ENCODE measurements at regions not wholly inside any gene's neighbourhood (a gene's known extent, or its start where the extent isn't known, plus 50 kb on each side); places are given as distances from the start of the nearest gene placed in this dataset.

GRCh38 chr16:64130140-64130539 is 991.7 kb downstream of the CDH11 start:
- no peaks in the 10 kb centered on the region for H3K4me1 ChIP-seq (ENCODE audit: low read depth)
- H3K27ac ChIP-seq, result no peak overlapping the region
- H3K9me3 ChIP-seq (ENCODE audit: low read depth), result no peaks in the 10 kb centered on the region
- no peak for DNase-seq (ENCODE audit: low read depth in 1 of 2, low spot score in 1 of 2)
- H3K36me3 ChIP-seq, result no peaks in the 10 kb centered on the region
- no peak for TF ChIP-seq CTCF (IDR thresholded peaks at IDR 0.05; ENCODE audit: low read depth, low read length)
- H3K27me3 ChIP-seq, result no peaks in the 10 kb centered on the region
- H3K4me3 ChIP-seq, result no peak overlapping the region

GRCh38 chr16:64122177-64122576 is 999.7 kb downstream of the CDH11 start:
- Histone ChIP-seq H3K4me3 (no peak overlapping the region), H3K4me1 (ENCODE audit: low read depth) (no peaks in the 10 kb centered on the region), H3K36me3 (no peaks in the 10 kb centered on the region), H3K27ac (no peak overlapping the region), H3K9me3 (ENCODE audit: low read depth) (no peaks in the 10 kb centered on the region), H3K27me3 (no peaks in the 10 kb centered on the region)
- DNase-seq (ENCODE audit: low read depth in 1 of 2, low spot score in 1 of 2), result peak in 1 of 2 donors; percentile 1
- TF ChIP-seq CTCF (IDR thresholded peaks at IDR 0.05; ENCODE audit: low read depth, low read length), result no peak

- Histone ChIP-seq H3K4me3 (no peak overlapping the region), H3K9me3 (ENCODE audit: low read depth) (no peaks in the 10 kb centered on the region), H3K27ac (no peak overlapping the region), H3K4me1 (ENCODE audit: low read depth) (no peaks in the 10 kb centered on the region), H3K27me3 (no peaks in the 10 kb centered on the region), H3K36me3 (no peaks in the 10 kb centered on the region)
- TF ChIP-seq CTCF (IDR thresholded peaks at IDR 0.05; ENCODE audit: low read depth, low read length), result no peak
- DNase-seq (ENCODE audit: low read depth in 1 of 2, low spot score in 1 of 2), result peak in 1 of 2 donors; percentile 2
These were observed 1000.4 kb downstream of the CDH11 start for GRCh38 chr16:64121473-64121872.

GRCh38 chr16:64116151-64116550 is 1005.7 kb downstream of the CDH11 start:
- Histone ChIP-seq H3K9me3 (ENCODE audit: low read depth) (no peaks in the 10 kb centered on the region), H3K27ac (no peak overlapping the region), H3K4me1 (ENCODE audit: low read depth) (no peaks in the 10 kb centered on the region), H3K4me3 (no peak overlapping the region), H3K27me3 (no peaks in the 10 kb centered on the region), H3K36me3 (no peaks in the 10 kb centered on the region)
- no peak for TF ChIP-seq CTCF (IDR thresholded peaks at IDR 0.05; ENCODE audit: low read depth, low read length)
- DNase-seq (ENCODE audit: low read depth in 1 of 2, low spot score in 1 of 2), result no peak

- H3K4me1 ChIP-seq (ENCODE audit: low read depth), result no peaks in the 10 kb centered on the region
- no peak overlapping the region for H3K4me3 ChIP-seq
- no peaks in the 10 kb centered on the region for H3K36me3 ChIP-seq
- H3K27me3 ChIP-seq, result no peaks in the 10 kb centered on the region
- no peak for DNase-seq (ENCODE audit: low read depth in 1 of 2, low spot score in 1 of 2)
- no peak for TF ChIP-seq CTCF (IDR thresholded peaks at IDR 0.05; ENCODE audit: low read depth, low read length)
- H3K9me3 ChIP-seq (ENCODE audit: low read depth), result no peaks in the 10 kb centered on the region
- H3K27ac ChIP-seq, result no peak overlapping the region
These were observed 1012.6 kb downstream of the CDH11 start for GRCh38 chr16:64109241-64109640.

GRCh38 chr16:64102654-64103053 is 1019.2 kb downstream of the CDH11 start:
- no peak for DNase-seq (ENCODE audit: low read depth in 1 of 2, low spot score in 1 of 2)
- no peak for TF ChIP-seq CTCF (IDR thresholded peaks at IDR 0.05; ENCODE audit: low read depth, low read length)
- Histone ChIP-seq H3K27me3 (no peaks in the 10 kb centered on the region), H3K36me3 (no peaks in the 10 kb centered on the region), H3K4me1 (ENCODE audit: low read depth) (no peaks in the 10 kb centered on the region), H3K9me3 (ENCODE audit: low read depth) (no peaks in the 10 kb centered on the region), H3K27ac (no peak overlapping the region), H3K4me3 (no peak overlapping the region)

All from cardiac muscle cell (in vitro differentiated cells and primary cell).